ENCODE measurements at regions not wholly inside any gene's neighbourhood (a gene's known extent, or its start where the extent isn't known, plus 50 kb on each side); places are given as distances from the start of the nearest gene placed in this dataset.

GRCh38 chr1:14263225-14263624, 335.3 kb upstream of the KAZN start:
- TF ChIP-seq CTCF (IDR thresholded peaks at IDR 0.05; ENCODE audit: insufficient read depth, low read length, poor library complexity, severe bottlenecking) = no peak
- no peak for TF ChIP-seq EZH2phosphoT487 (conservative IDR thresholded peaks at IDR 0.05; ENCODE audit: low read length)

All from SU-DHL-6 (cell line).